Mesothelial cell of epicardium (in vitro differentiated cells): ENCODE measurements at regions not wholly inside any gene's neighbourhood (a gene's known extent, or its start where the extent isn't known, plus 50 kb on each side); places are given as distances from the start of the nearest gene placed in this dataset.

Experiments
- DNase-seq, 2 experiments: peaks; one replicate each; pipeline ENCODE4 v3.0.0; 2021; ENCODE audit warnings: low spot score in 2 of 2; ENCODE audit not compliant: unreplicated experiment in 2 of 2
- H3K27ac Mint-ChIP-seq: 2 replicates; pipeline ENCODE4 v1.8.0; 2021; ENCODE audit warnings: mixed read lengths
- H3K27me3 Mint-ChIP-seq: 2 replicates; pipeline ENCODE4 v1.8.0; 2021; ENCODE audit warnings: low read depth, mixed read lengths
- H3K36me3 Mint-ChIP-seq: 2 replicates; pipeline ENCODE4 v1.8.0; 2021; ENCODE audit warnings: mixed read lengths
- H3K4me1 Mint-ChIP-seq: 2 replicates; pipeline ENCODE4 v1.8.0; 2021; ENCODE audit warnings: mixed read lengths
- H3K4me3 Mint-ChIP-seq: 2 replicates; pipeline ENCODE4 v1.8.0; 2021; ENCODE audit warnings: mild to moderate bottlenecking, moderate library complexity, mixed read lengths
- H3K9me3 Mint-ChIP-seq: 2 replicates; pipeline ENCODE4 v1.8.0; 2021; ENCODE audit warnings: mixed read lengths
- TF ChIP-seq, protein P1 (sequence below): fragments of 200-600 bp; sonication (generic); IDR thresholded peaks from one replicate; pipeline ENCODE4 v1.5.0; 2021; ENCODE audit warnings: antibody characterized with exemption; ENCODE audit not compliant: unreplicated experiment

DNA sequence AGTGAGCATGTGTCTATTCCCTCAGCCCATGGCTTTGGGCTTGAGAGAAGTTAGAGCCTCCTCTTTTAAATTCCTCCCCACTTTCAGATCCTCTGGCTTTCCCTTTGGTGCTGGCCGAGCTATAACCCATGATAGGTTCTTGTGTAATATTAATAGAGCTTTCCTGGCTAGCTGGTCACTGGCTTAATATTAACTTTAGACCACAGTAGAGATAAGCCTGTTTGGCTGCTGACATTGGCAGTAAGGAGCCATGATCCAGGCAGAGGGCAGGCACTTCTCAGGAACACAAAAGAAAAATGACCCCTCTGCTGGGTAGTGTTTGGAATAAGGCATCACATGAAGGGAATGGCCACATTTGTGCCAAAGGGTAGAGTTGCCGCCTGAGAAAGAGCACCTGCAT is 65.4 kb upstream of the UMPS start:
- no peak for DNase-seq
- Mint-ChIP-seq H3K27me3 (no peaks in the 10 kb centered on the region), H3K27ac (no peak overlapping the region), H3K9me3 (no peaks in the 10 kb centered on the region), H3K36me3 (peaks cover 27% of the 10 kb centered on the region), H3K4me1 (peaks cover 9% of the 10 kb centered on the region), H3K4me3 (no peak overlapping the region)
- TF ChIP-seq, protein P1, sequence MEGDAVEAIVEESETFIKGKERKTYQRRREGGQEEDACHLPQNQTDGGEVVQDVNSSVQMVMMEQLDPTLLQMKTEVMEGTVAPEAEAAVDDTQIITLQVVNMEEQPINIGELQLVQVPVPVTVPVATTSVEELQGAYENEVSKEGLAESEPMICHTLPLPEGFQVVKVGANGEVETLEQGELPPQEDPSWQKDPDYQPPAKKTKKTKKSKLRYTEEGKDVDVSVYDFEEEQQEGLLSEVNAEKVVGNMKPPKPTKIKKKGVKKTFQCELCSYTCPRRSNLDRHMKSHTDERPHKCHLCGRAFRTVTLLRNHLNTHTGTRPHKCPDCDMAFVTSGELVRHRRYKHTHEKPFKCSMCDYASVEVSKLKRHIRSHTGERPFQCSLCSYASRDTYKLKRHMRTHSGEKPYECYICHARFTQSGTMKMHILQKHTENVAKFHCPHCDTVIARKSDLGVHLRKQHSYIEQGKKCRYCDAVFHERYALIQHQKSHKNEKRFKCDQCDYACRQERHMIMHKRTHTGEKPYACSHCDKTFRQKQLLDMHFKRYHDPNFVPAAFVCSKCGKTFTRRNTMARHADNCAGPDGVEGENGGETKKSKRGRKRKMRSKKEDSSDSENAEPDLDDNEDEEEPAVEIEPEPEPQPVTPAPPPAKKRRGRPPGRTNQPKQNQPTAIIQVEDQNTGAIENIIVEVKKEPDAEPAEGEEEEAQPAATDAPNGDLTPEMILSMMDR: no peak

DNA sequence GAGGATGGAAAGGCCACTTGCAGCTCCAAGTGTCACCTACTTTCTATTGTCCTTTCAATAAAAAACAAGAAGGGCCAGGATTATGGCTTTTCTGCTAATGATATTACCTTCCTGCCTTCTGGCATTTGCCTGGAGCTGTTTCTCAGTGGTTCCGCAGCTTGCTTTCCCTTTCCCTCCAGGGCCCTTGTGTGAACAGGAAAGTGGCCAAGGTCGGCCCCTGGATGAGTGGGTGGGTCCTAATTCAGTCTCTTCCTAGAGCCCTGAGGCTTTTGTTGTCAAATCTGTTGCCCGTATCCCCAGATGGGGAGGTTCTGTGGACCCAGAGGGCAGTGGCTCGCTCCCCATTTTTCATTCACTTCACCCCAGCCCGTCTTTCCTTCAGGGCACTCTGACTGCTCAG is 64.2 kb upstream of the UMPS start:
- Mint-ChIP-seq H3K27ac (no peak overlapping the region), H3K4me3 (no peak overlapping the region), H3K9me3 (no peaks in the 10 kb centered on the region), H3K27me3 (no peaks in the 10 kb centered on the region), H3K4me1 (peaks cover 9% of the 10 kb centered on the region), H3K36me3 (peaks cover 28% of the 10 kb centered on the region)
- no peak for DNase-seq
- TF ChIP-seq, protein P1: no peak

DNA sequence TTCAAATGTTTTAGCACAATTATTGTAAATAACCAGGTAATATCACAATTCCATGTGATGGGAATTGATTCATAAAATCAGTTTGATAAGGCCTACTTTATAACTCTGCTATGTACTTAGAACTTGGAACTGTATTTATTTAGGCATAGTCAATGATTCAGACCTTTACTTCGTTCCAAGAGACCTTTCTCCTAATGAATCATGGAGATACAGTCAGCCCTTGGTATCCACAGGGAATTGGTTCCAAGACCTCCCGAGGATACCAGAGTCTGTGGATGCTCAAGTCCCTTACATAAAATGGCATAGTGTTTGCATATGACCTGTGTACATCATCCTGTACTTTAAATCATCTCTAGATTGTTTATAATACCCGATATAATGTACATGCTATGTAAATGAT is 60.8 kb upstream of the UMPS start:
- H3K27ac Mint-ChIP-seq: no peak overlapping the region

DNA sequence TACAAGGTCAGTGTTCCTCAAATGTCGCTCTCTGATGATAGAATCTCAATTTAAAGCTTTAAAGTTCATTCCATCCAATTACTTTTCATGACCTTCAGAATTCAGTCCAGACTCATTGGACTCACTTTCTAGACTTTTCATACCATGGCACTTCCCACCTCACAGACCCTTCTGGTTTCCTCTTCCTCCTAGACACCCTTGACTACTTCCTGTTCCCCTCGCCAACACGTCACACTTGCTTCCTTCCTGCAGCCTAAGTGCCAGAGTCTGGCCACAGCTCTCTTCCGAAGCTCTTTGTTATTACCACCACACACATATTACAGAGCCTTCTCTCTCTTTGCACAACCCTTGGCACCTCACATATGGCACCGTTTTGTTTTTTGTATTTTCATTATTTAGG is 59.1 kb upstream of the UMPS start:
- TF ChIP-seq, protein P1: no peak
- no peaks in the 10 kb centered on the region for H3K9me3 Mint-ChIP-seq
- H3K4me1 Mint-ChIP-seq: peaks cover 3% of the 10 kb centered on the region
- H3K27me3 Mint-ChIP-seq: no peaks in the 10 kb centered on the region
- no peak for DNase-seq
- no peak overlapping the region for H3K27ac Mint-ChIP-seq
- peaks cover 42% of the 10 kb centered on the region for H3K36me3 Mint-ChIP-seq
- no peak overlapping the region for H3K4me3 Mint-ChIP-seq

More for the DNA sequence above, 60.8 kb upstream of the UMPS start:
- TF ChIP-seq, protein P1: no peak
- Mint-ChIP-seq H3K4me1 (peaks cover 3% of the 10 kb centered on the region), H3K27me3 (no peaks in the 10 kb centered on the region), H3K36me3 (peaks cover 39% of the 10 kb centered on the region), H3K4me3 (no peak overlapping the region), H3K9me3 (no peaks in the 10 kb centered on the region)
- no peak for DNase-seq

DNA sequence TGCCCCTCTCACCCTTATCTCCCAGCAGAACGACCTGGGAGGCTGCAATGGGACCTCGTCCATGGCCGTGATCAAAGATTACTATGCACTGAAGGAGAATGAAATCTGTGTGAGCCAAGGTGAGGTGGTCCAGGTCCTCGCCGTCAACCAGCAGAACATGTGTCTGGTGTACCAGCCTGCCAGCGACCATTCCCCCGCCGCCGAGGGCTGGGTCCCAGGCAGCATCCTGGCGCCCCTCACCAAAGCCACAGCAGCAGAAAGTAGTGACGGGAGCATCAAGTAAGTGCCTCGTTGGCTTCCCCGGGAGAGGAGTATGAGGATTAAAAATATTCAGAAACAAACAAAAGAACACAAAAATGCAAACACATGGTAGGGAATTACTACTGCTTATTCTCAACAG is 55.9 kb upstream of the UMPS start:
- no peak for DNase-seq
- Mint-ChIP-seq H3K4me1 (no peaks in the 10 kb centered on the region), H3K27me3 (no peaks in the 10 kb centered on the region), H3K27ac (no peak overlapping the region), H3K4me3 (no peak overlapping the region), H3K9me3 (no peaks in the 10 kb centered on the region), H3K36me3 (peaks cover 39% of the 10 kb centered on the region)
- TF ChIP-seq, protein P1: no peak

DNA sequence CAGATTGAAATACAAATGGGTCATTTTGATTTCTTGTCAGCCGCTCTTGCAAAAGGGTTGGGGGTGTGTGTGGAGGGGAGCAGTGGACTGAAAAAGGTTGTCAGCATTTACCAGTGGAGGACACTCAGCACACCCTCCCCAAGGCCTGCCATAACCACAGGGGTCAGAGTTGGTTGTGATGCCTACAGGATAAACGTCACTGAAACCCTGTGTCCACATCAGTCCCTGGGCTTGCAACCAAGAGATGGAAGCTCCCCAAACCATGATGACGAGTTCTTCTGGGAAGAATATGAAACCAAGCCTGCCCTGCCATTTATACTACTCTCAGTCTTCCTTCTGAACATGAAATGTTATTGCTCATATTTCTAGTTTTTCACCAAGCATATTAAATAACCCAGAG is 54.0 kb upstream of the UMPS start:
- peaks cover 35% of the 10 kb centered on the region for H3K36me3 Mint-ChIP-seq
- TF ChIP-seq, protein P1: no peak
- no peak overlapping the region for H3K4me3 Mint-ChIP-seq
- no peak for DNase-seq
- no peaks in the 10 kb centered on the region for H3K4me1 Mint-ChIP-seq
- no peak overlapping the region for H3K27ac Mint-ChIP-seq
- no peaks in the 10 kb centered on the region for H3K27me3 Mint-ChIP-seq
- H3K9me3 Mint-ChIP-seq: no peaks in the 10 kb centered on the region
